H1 (cell line): ENCODE measurements at regions not wholly inside any gene's neighbourhood (a gene's known extent, or its start where the extent isn't known, plus 50 kb on each side); places are given as distances from the start of the nearest gene placed in this dataset.

Source experiments
- CTCF ChIA-PET: fragments of 300-600 bp; sonication (Branson Sonifier 250); formaldehyde crosslinking; loops from one replicate; lab custom pipeline; 2021; ENCODE audit not compliant: partially characterized antibody; lab: Charles Lee
- POLR2A ChIA-PET: fragments of 300-600 bp; sonication (Branson Sonifier 250); formaldehyde crosslinking; loops from one replicate; lab custom pipeline; 2021; ENCODE audit warnings: inconsistent platforms; ENCODE audit not compliant: partially characterized antibody; lab: Charles Lee
- DNase-seq, 2 experiments: peaks; one replicate each; pipeline versions ENCODE4 v3.0.0 to v3.0.0-alpha.2; 2010 to 2022; ENCODE audit warnings: low spot score in 2 of 2, low read depth in 1 of 2, mixed read lengths in 1 of 2
- FAIRE-seq: peaks from 2 replicates; lab custom pipeline; 2011; peaks lifted over from hg19 to GRCh38; lab: Jason Lieb, UNC
- H2AFZ ChIP-seq: 2 replicates; pipeline ENCODE4 v1.8.1; 2012; ENCODE audit warnings: low read length, inconsistent platforms
- H2AK5ac ChIP-seq: 2 replicates; pipeline ENCODE4 v1.6.1; 2013; ENCODE audit warnings: low read depth, low read length
- H2BK120ac ChIP-seq: replicated peaks from 2 replicates; pipeline ENCODE3; 2013; ENCODE audit warnings: low read depth, low read length, inconsistent platforms
- H2BK12ac ChIP-seq: 2 replicates; pipeline ENCODE4 v1.6.1; 2013; ENCODE audit warnings: low read depth, low read length
- H2BK15ac ChIP-seq: 2 replicates; pipeline ENCODE4 v1.6.1; 2013; ENCODE audit warnings: low read length
- H2BK20ac ChIP-seq: 2 replicates; pipeline ENCODE4 v1.6.1; 2013; ENCODE audit warnings: low read length
- H2BK5ac ChIP-seq: 2 replicates; pipeline ENCODE4 v1.6.1; 2013; ENCODE audit warnings: low read depth, low read length
- H3K14ac ChIP-seq: 2 replicates; pipeline ENCODE4 v1.6.1; 2013; ENCODE audit warnings: inconsistent platforms; ENCODE audit not compliant: insufficient read length
- H3K18ac ChIP-seq: 2 replicates; pipeline ENCODE4 v1.6.1; 2013; ENCODE audit warnings: low read length; ENCODE audit errors: extremely low read depth
- H3K23ac ChIP-seq: 2 replicates; pipeline ENCODE4 v1.6.1; 2013; ENCODE audit warnings: inconsistent platforms; ENCODE audit not compliant: insufficient read length
- H3K23me2 ChIP-seq: 2 replicates; pipeline ENCODE4 v1.6.1; 2013; ENCODE audit warnings: low read depth, low read length
- H3K27ac ChIP-seq: 2 replicates; pipeline ENCODE4 v1.6.1; 2011; ENCODE audit warnings: low read depth, low read length, inconsistent platforms
- H3K27me3 ChIP-seq, 4 experiments: replicated peaks in 1 of 4; 1 replicate in 1 of 4; 2 replicates in 3 of 4; pipeline versions ENCODE4 v1.6.1 to v1.8.1; 2011 to 2013; ENCODE audit warnings: low read length in 3 of 4, mild to moderate bottlenecking in 3 of 4, inconsistent platforms in 2 of 4, mixed read lengths in 2 of 4, moderate library complexity in 1 of 4; ENCODE audit not compliant: control insufficient read depth in 3 of 4, insufficient read depth in 3 of 4; ENCODE audit errors: extremely low read depth in 1 of 4
- H3K36me3 ChIP-seq, 4 experiments: 2 replicates each; pipeline versions ENCODE4 v1.6.1 to v1.8.1; 2011 to 2013; ENCODE audit warnings: mild to moderate bottlenecking in 4 of 4, low read length in 3 of 4, moderate library complexity in 2 of 4, control low read depth in 1 of 4, inconsistent platforms in 1 of 4; ENCODE audit not compliant: insufficient read depth in 4 of 4, control insufficient read depth in 2 of 4
- H3K4ac ChIP-seq: replicated peaks from 2 replicates; pipeline ENCODE3; 2013; ENCODE audit warnings: low read length, low read depth, mixed read lengths, inconsistent platforms; ENCODE audit not compliant: insufficient read length
- H3K4me1 ChIP-seq, 4 experiments: replicated peaks in 1 of 4; 1 replicate in 1 of 4; 2 replicates in 3 of 4; pipeline versions ENCODE4 v1.6.1 to v1.8.1; 2011 to 2013; ENCODE audit warnings: low read length in 3 of 4, inconsistent platforms in 2 of 4, mixed read lengths in 1 of 4; ENCODE audit not compliant: insufficient read depth in 4 of 4, control insufficient read depth in 3 of 4
- H3K4me2 ChIP-seq, 2 experiments: 2 replicates each; pipeline versions ENCODE4 v1.6.1 to v1.8.1; 2011 to 2013; ENCODE audit warnings: low read depth in 2 of 2, low read length in 2 of 2, control low read depth in 1 of 2, inconsistent platforms in 1 of 2, mild to moderate bottlenecking in 1 of 2; ENCODE audit not compliant: insufficient read depth in 1 of 2
- H3K4me3 ChIP-seq, 4 experiments: fragments of 200-600, 300-600 bp in 1 of 4; sonication (generic), shearing (Covaris generic), sonication (Bioruptor Twin) in 1 of 4; 2 replicates each; pipeline versions ENCODE4 v1.5.1 to v1.8.1; 2011 to 2016; ENCODE audit warnings: low read length in 4 of 4, low read depth in 3 of 4, control low read depth in 2 of 4, inconsistent platforms in 2 of 4, mild to moderate bottlenecking in 2 of 4, mixed read lengths in 1 of 4, moderate library complexity in 1 of 4; ENCODE audit not compliant: insufficient read depth in 2 of 4; ENCODE audit errors: extremely low read depth in 1 of 4
- H3K56ac ChIP-seq: replicated peaks from 2 replicates; pipeline ENCODE3; 2013; ENCODE audit warnings: low read depth, mild to moderate bottlenecking, mixed read lengths, low read length, inconsistent platforms; ENCODE audit not compliant: insufficient read length
- H3K79me1 ChIP-seq: 2 replicates; pipeline ENCODE4 v1.6.1; 2013; ENCODE audit warnings: low read depth, low read length, control low read depth
- H3K79me2 ChIP-seq, 2 experiments: 2 replicates each; pipeline versions ENCODE4 v1.6.1 to v1.8.1; 2012 to 2013; ENCODE audit warnings: low read length in 2 of 2, mild to moderate bottlenecking in 2 of 2, inconsistent platforms in 1 of 2; ENCODE audit not compliant: insufficient read depth in 2 of 2, control insufficient read depth in 1 of 2
- H3K9ac ChIP-seq, 4 experiments: replicated peaks in 1 of 4; 1 replicate in 1 of 4; 2 replicates in 3 of 4; pipeline versions ENCODE4 v1.6.1 to v1.8.1; 2011 to 2013; ENCODE audit warnings: low read depth in 3 of 4, low read length in 3 of 4, control low read depth in 2 of 4, mild to moderate bottlenecking in 2 of 4, moderate library complexity in 2 of 4, inconsistent platforms in 1 of 4; ENCODE audit errors: extremely low read depth in 1 of 4
- H3K9me3 ChIP-seq, 2 experiments: 2 replicates each; pipeline versions ENCODE4 v1.6.1 to v1.8.1; 2012 to 2013; ENCODE audit warnings: mild to moderate bottlenecking in 2 of 2, moderate library complexity in 2 of 2, control low read depth in 1 of 2, inconsistent platforms in 1 of 2, low read depth in 1 of 2, low read length in 1 of 2, mixed read lengths in 1 of 2; ENCODE audit not compliant: insufficient read depth in 2 of 2
- H4K20me1 ChIP-seq, 2 experiments: replicated peaks in 1 of 2; 2 replicates each; pipeline versions ENCODE3 to v1.8.1; 2011 to 2013; ENCODE audit warnings: inconsistent platforms in 2 of 2, low read length in 2 of 2, mild to moderate bottlenecking in 1 of 2; ENCODE audit not compliant: insufficient read depth in 2 of 2, control insufficient read depth in 1 of 2
- H4K5ac ChIP-seq: 2 replicates; pipeline ENCODE4 v1.6.1; 2013; ENCODE audit warnings: low read length, low read depth, mixed read lengths, inconsistent platforms; ENCODE audit not compliant: insufficient read length
- H4K8ac ChIP-seq: 2 replicates; pipeline ENCODE4 v1.8.0; 2013; ENCODE audit warnings: mild to moderate bottlenecking, moderate library complexity, low read length, inconsistent platforms; ENCODE audit not compliant: insufficient read depth; ENCODE audit errors: extremely low read depth
- H4K91ac ChIP-seq: replicated peaks from 2 replicates; pipeline ENCODE3; 2013; ENCODE audit warnings: low read length, mixed read lengths, inconsistent platforms; ENCODE audit not compliant: insufficient read length
- ASH2L ChIP-seq: fragments of 200-600, 300-600 bp; sonication (generic); IDR thresholded peaks from one replicate; pipeline ENCODE4 v1.7.1; 2017; ENCODE audit warnings: low read length
- BCL11A ChIP-seq, 2 experiments: IDR thresholded peaks; one replicate each; pipeline ENCODE4 v1.6.1; 2011; ENCODE audit warnings: low read depth in 2 of 2, low read length in 2 of 2, mild to moderate bottlenecking in 2 of 2
- CBX5 ChIP-seq: fragments of 300-800, 300-1000 bp; sonication (generic); IDR thresholded peaks from 2 replicates; pipeline ENCODE4 v1.7.1; 2016; ENCODE audit warnings: antibody characterized with exemption, low read length, low read depth
- CEBPB ChIP-seq: IDR thresholded peaks from 2 replicates; pipeline ENCODE4 v1.6.1; 2012; ENCODE audit warnings: low read depth, low read length
- CREB1 ChIP-seq: IDR thresholded peaks from 2 replicates; pipeline ENCODE4 v1.6.1; 2012; ENCODE audit warnings: inconsistent platforms
- CTBP2 ChIP-seq: IDR thresholded peaks from 2 replicates; pipeline ENCODE4 v1.7.0; 2011; ENCODE audit warnings: borderline replicate concordance, mild to moderate bottlenecking, moderate library complexity, mixed read lengths, low read length; ENCODE audit not compliant: insufficient read depth, insufficient read length
- GTF2F1 ChIP-seq: IDR thresholded peaks from 2 replicates; pipeline ENCODE4 v1.6.1; 2012; ENCODE audit warnings: low read depth, low read length, improper control_type of control experiment, borderline replicate concordance
- JUND ChIP-seq: IDR thresholded peaks from 2 replicates; pipeline ENCODE4 v1.6.1; 2011; ENCODE audit warnings: mild to moderate bottlenecking, improper control_type of control experiment, low read length
- KDM5A ChIP-seq: fragments of 200-600 bp; IDR thresholded peaks from 2 replicates; pipeline ENCODE4 v1.7.1; 2012; ENCODE audit warnings: mild to moderate bottlenecking, low read length, inconsistent platforms, mixed read lengths
- PHF8 ChIP-seq: fragments of 200-600 bp; sonication (generic); conservative IDR thresholded peaks from 2 replicates; pipeline ENCODE4 v1.7.1; 2012; ENCODE audit warnings: low read depth, mild to moderate bottlenecking, inconsistent platforms, low read length, moderate library complexity
- POLR2AphosphoS5 ChIP-seq: IDR thresholded peaks from 2 replicates; pipeline ENCODE4 v1.6.1; 2011; ENCODE audit warnings: low read depth, low read length
- RNF2 ChIP-seq: fragments of 200-900, 300-1000 bp; sonication (generic); IDR thresholded peaks from 2 replicates; pipeline ENCODE4 v1.7.1; 2016; ENCODE audit warnings: borderline replicate concordance, low read depth, mild to moderate bottlenecking, antibody characterized with exemption, low read length; ENCODE audit not compliant: poor library complexity, severe bottlenecking; ENCODE audit errors: missing control alignments
- SIX5 ChIP-seq: IDR thresholded peaks from 2 replicates; pipeline ENCODE4 v1.6.1; 2011; ENCODE audit warnings: mild to moderate bottlenecking, low read depth, low read length
- SP4 ChIP-seq: IDR thresholded peaks from 2 replicates; pipeline ENCODE4 v1.6.1; 2012; ENCODE audit warnings: low read length, inconsistent platforms
- TF ChIP-seq, protein P1 (sequence below): IDR thresholded peaks from 2 replicates; pipeline ENCODE4 v1.6.1; 2012; ENCODE audit warnings: inconsistent platforms
- TF ChIP-seq, protein P2 (sequence below): IDR thresholded peaks from 2 replicates; pipeline ENCODE4 v1.6.1; 2011; ENCODE audit warnings: low read depth, mild to moderate bottlenecking, low read length; ENCODE audit not compliant: insufficient read depth

GRCh38 chr7:84258628-84259027 is 64.0 kb upstream of the SEMA3A start:
- Histone ChIP-seq H2AFZ (no peak overlapping the region), H3K4me3 (no peak overlapping the region), H2BK120ac (no peak overlapping the region), H2BK15ac (no peak overlapping the region), H2AK5ac (no peak overlapping the region), H2BK12ac (no peak overlapping the region), H3K27me3 (no peaks in the 10 kb centered on the region), H3K56ac (no peak overlapping the region), H2BK20ac (no peak overlapping the region), H3K27ac (no peak overlapping the region), H3K4ac (no peak overlapping the region), H3K23ac (no peak overlapping the region), H3K36me3 (no peaks in the 10 kb centered on the region), H2BK5ac (no peak overlapping the region), H4K91ac (no peak overlapping the region), H4K8ac (no peak overlapping the region), H3K14ac (no peak overlapping the region), H3K18ac (no peak overlapping the region), H4K20me1 (no peaks in the 10 kb centered on the region), H3K79me1 (no peaks in the 10 kb centered on the region), H3K23me2 (no peaks in the 10 kb centered on the region), H3K79me2 (no peaks in the 10 kb centered on the region), H3K4me2 (no peak overlapping the region), H3K9me3 (no peaks in the 10 kb centered on the region), H4K5ac (no peak overlapping the region), H3K9ac (no peak overlapping the region), H3K4me1 (no peaks in the 10 kb centered on the region)
- POLR2A ChIA-PET, result no interaction called here
- DNase-seq (no peak), FAIRE-seq (no peak)
- CTCF ChIA-PET, result interaction anchor here (1.3 kb wide), 1 partner anchor 28 kb away, joined by 3 read pairs; no protein-coding TSS in a partner anchor
- TF ChIP-seq CTBP2, result no peak
- TF ChIP-seq, protein P1, sequence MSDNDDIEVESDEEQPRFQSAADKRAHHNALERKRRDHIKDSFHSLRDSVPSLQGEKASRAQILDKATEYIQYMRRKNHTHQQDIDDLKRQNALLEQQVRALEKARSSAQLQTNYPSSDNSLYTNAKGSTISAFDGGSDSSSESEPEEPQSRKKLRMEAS, result no peak
- no peak for TF ChIP-seq CREB1
- TF ChIP-seq PHF8, result no peak
- no peak for TF ChIP-seq JUND
- TF ChIP-seq CEBPB, result no peak
- no peak for TF ChIP-seq SIX5
- no peak for TF ChIP-seq SP4
- TF ChIP-seq ASH2L, result no peak
- no peak for TF ChIP-seq CBX5
- no peak for TF ChIP-seq POLR2AphosphoS5
- TF ChIP-seq RNF2, result no peak
- TF ChIP-seq KDM5A, result no peak
- TF ChIP-seq, protein P2, sequence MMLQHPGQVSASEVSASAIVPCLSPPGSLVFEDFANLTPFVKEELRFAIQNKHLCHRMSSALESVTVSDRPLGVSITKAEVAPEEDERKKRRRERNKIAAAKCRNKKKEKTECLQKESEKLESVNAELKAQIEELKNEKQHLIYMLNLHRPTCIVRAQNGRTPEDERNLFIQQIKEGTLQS, result no peak
- no peak for TF ChIP-seq BCL11A (IDR thresholded peaks at IDR 0.05; ENCODE audit: low read depth in 2 of 2, low read length in 2 of 2)
- no peak for TF ChIP-seq GTF2F1
